ENCODE measurements at regions not wholly inside any gene's neighbourhood (a gene's known extent, or its start where the extent isn't known, plus 50 kb on each side); places are given as distances from the start of the nearest gene placed in this dataset.

GRCh38 chr3:159757341-159758060 lies 231.1 kb upstream of the IL12A start:
- Histone ChIP-seq H3K4me3 (no peak overlapping the region), H3K27ac (no peak overlapping the region)
- no peak for DNase-seq (ENCODE audit: low spot score)
- no peak for TF ChIP-seq CTCF (IDR thresholded peaks at IDR 0.05)

- H3K4me3 ChIP-seq: no peak overlapping the region
- no peak overlapping the region for H3K27ac ChIP-seq
- no peak for TF ChIP-seq CTCF (IDR thresholded peaks at IDR 0.05)
- DNase-seq (ENCODE audit: low spot score): no peak
These were observed 228.6 kb upstream of the IL12A start for GRCh38 chr3:159760046-159760445.

GRCh38 chr3:159761369-159761768 lies 227.3 kb upstream of the IL12A start:
- peak overlapping the region; percentile 93 to 99 for H3K27ac ChIP-seq
- no peak overlapping the region for H3K4me3 ChIP-seq
- no peak for DNase-seq (ENCODE audit: low spot score)
- TF ChIP-seq CTCF (IDR thresholded peaks at IDR 0.05): no peak

- Histone ChIP-seq H3K27ac (peak overlapping the region; percentile 93 to 99), H3K4me3 (peak overlapping the region; percentile 90)
- TF ChIP-seq CTCF (IDR thresholded peaks at IDR 0.05): no peak
- DNase-seq (ENCODE audit: low spot score): no peak
These were observed 226.6 kb upstream of the IL12A start for GRCh38 chr3:159761848-159762635.

- no peak for DNase-seq (ENCODE audit: low spot score)
- TF ChIP-seq CTCF (IDR thresholded peaks at IDR 0.05): no peak
- H3K27ac ChIP-seq: peak overlapping the region; percentile 93 to 99
- peak overlapping the region; percentile 90 for H3K4me3 ChIP-seq
These were observed 225.5 kb upstream of the IL12A start for GRCh38 chr3:159763011-159763601.

GRCh38 chr3:159763602-159764489 lies 224.8 kb upstream of the IL12A start:
- H3K4me3 ChIP-seq: peak overlapping the region; percentile 90
- DNase-seq (ENCODE audit: low spot score): peak; percentile 91
- peak overlapping the region; percentile 93 to 99 for H3K27ac ChIP-seq
- TF ChIP-seq CTCF (IDR thresholded peaks at IDR 0.05): no peak

All from coronary artery (tissue), 2 donors.